NB4 (cell line): ENCODE measurements at regions not wholly inside any gene's neighbourhood (a gene's known extent, or its start where the extent isn't known, plus 50 kb on each side); places are given as distances from the start of the nearest gene placed in this dataset.

Experiments
- MAX ChIP-seq: IDR thresholded peaks from 2 replicates; pipeline ENCODE4 v1.6.1; 2011; ENCODE audit warnings: low read depth, low read length
- POLR2A ChIP-seq: IDR thresholded peaks from 2 replicates; pipeline ENCODE4 v1.6.1; 2011; ENCODE audit warnings: mild to moderate bottlenecking; ENCODE audit not compliant: insufficient read length; ENCODE audit errors: extremely low read depth
- TF ChIP-seq, protein P1 (sequence below): IDR thresholded peaks from one replicate; pipeline ENCODE4 v1.5.1; 2012; ENCODE audit warnings: low read depth, low read length

DNA sequence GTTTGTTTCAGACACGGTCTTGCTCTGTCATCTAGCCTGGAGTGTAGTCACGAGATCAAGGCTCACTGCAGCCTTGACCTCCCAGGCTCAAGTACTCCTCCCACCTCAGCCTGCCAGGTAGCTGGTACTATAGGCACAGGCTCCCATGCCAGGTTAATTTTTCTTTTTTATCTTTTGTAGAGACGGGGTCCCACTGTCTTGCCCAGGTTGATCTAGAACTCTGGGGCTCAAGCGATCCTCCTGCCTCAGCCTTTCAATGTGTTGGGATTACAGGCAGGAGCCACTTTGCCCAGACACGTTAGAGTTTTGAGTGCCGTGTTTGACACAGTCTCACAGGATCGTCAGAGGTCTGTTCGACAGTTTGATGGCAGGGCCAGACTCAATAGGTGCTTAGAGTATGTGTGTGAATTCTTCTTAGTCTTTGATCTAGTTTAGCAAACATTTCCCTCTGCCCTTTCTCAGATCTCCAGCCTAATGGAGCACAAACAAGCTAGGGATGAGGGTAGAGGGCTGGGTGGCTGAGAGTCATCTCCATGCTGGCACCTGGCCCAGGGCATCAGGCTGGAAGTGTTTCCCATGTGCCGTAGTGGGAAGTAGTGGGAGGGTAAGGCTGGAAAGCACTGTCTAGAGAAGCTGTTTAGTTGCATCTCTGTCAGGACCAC is 66.1 kb upstream of the DLG1 start:
- TF ChIP-seq, protein P1, sequence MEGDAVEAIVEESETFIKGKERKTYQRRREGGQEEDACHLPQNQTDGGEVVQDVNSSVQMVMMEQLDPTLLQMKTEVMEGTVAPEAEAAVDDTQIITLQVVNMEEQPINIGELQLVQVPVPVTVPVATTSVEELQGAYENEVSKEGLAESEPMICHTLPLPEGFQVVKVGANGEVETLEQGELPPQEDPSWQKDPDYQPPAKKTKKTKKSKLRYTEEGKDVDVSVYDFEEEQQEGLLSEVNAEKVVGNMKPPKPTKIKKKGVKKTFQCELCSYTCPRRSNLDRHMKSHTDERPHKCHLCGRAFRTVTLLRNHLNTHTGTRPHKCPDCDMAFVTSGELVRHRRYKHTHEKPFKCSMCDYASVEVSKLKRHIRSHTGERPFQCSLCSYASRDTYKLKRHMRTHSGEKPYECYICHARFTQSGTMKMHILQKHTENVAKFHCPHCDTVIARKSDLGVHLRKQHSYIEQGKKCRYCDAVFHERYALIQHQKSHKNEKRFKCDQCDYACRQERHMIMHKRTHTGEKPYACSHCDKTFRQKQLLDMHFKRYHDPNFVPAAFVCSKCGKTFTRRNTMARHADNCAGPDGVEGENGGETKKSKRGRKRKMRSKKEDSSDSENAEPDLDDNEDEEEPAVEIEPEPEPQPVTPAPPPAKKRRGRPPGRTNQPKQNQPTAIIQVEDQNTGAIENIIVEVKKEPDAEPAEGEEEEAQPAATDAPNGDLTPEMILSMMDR: no peak
- TF ChIP-seq POLR2A: no peak
- no peak for TF ChIP-seq MAX
